Stomach (tissue), 4 donors: ENCODE measurements at regions not wholly inside any gene's neighbourhood (a gene's known extent, or its start where the extent isn't known, plus 50 kb on each side); places are given as distances from the start of the nearest gene placed in this dataset.

Source experiments
- EP300 ChIP-seq: sonication (generic); formaldehyde crosslinking; IDR thresholded peaks from one replicate; pipeline ENCODE4 v1.6.1; 2017; ENCODE audit warnings: antibody characterized with exemption
- POLR2A ChIP-seq, 4 donors: fragments of 450-650 bp; IDR thresholded peaks; one replicate each; pipeline ENCODE4 v1.6.1; 2016; ENCODE audit warnings: antibody characterized with exemption in 4 of 4, control low read depth in 2 of 4, mild to moderate bottlenecking in 1 of 4, moderate library complexity in 1 of 4
- TF ChIP-seq, protein P1 (sequence below), 7 experiments: fragments of 450-650 bp in 4 of 7; fragments of 200-600 bp in 3 of 7; sonication (generic) in 3 of 7; IDR thresholded peaks; one replicate each; pipeline ENCODE4 v1.5.1; 2016 to 2019; ENCODE audit warnings: antibody characterized with exemption in 7 of 7, control low read depth in 2 of 7, mild to moderate bottlenecking in 1 of 7

DNA sequence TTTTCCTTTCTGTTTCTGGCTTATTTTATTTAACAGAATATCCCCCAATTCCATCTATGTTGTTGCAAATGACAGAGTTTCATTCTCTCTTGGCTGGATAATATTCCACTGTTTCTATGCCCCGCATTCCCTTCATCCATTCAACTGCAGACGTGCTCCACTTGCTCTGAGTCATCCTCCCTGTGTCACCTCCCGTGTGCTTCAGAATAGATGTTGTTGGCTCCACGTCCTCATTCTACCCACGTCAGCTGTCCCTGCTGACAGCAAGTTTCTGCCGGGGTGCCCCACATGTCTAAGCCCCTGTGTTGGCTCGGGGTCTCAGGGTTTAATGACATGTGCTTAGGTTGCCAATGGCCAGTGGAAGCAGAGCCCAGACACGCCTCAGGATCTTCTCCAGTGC, 1041.0 kb downstream of the UQCRFS1 start:
- TF ChIP-seq, protein P1, sequence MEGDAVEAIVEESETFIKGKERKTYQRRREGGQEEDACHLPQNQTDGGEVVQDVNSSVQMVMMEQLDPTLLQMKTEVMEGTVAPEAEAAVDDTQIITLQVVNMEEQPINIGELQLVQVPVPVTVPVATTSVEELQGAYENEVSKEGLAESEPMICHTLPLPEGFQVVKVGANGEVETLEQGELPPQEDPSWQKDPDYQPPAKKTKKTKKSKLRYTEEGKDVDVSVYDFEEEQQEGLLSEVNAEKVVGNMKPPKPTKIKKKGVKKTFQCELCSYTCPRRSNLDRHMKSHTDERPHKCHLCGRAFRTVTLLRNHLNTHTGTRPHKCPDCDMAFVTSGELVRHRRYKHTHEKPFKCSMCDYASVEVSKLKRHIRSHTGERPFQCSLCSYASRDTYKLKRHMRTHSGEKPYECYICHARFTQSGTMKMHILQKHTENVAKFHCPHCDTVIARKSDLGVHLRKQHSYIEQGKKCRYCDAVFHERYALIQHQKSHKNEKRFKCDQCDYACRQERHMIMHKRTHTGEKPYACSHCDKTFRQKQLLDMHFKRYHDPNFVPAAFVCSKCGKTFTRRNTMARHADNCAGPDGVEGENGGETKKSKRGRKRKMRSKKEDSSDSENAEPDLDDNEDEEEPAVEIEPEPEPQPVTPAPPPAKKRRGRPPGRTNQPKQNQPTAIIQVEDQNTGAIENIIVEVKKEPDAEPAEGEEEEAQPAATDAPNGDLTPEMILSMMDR (IDR thresholded peaks at IDR 0.05) = no peak
- TF ChIP-seq EP300 (no peak), POLR2A (IDR thresholded peaks at IDR 0.05) (no peak)
